IMR-90 (cell line): ENCODE measurements at regions not wholly inside any gene's neighbourhood (a gene's known extent, or its start where the extent isn't known, plus 50 kb on each side); places are given as distances from the start of the nearest gene placed in this dataset.

Experiments used
- ATAC-seq: fragments of 200-7000 bp; cut with Tn5 transposase; 2 replicates; pipeline ENCODE4 v1.9.1; 2020; ENCODE audit warnings: low read depth, mild to moderate bottlenecking, moderate library complexity
- BruUV-seq: library from RNA; stranded (reverse); fragments of 400-500 nt; replicated peaks from 2 replicates; lab custom pipeline; 2021; lab: Mats Ljungman, UMichigan
- CTCF ChIA-PET: fragments of 300-600 bp; formaldehyde crosslinking; extraction: SDS; loops from one replicate; lab custom pipeline; 2021; ENCODE audit warnings: antibody characterized with exemption; lab: Yijun Ruan, JAX
- POLR2A ChIA-PET: fragments of 300-600 bp; sonication (Branson Sonifier 250); formaldehyde crosslinking; loops from one replicate; lab custom pipeline; 2022; ENCODE audit warnings: antibody characterized with exemption; ENCODE audit not compliant: unreplicated experiment; lab: Charles Lee
- DNase-seq: peaks from one replicate; pipeline ENCODE4 v3.0.0; 2013
- H2AFZ ChIP-seq: replicated peaks from 2 replicates; pipeline ENCODE3; 2013; ENCODE audit warnings: low read length, mild to moderate bottlenecking; ENCODE audit not compliant: poor library complexity
- H2AK5ac ChIP-seq: 2 replicates; pipeline ENCODE4 v1.6.1; 2013; ENCODE audit warnings: low read depth, low read length, inconsistent platforms
- H2AK9ac ChIP-seq: replicated peaks from 2 replicates; pipeline ENCODE3; 2013; ENCODE audit warnings: mild to moderate bottlenecking, low read depth, low read length, moderate library complexity; ENCODE audit not compliant: poor library complexity
- H2BK120ac ChIP-seq: 2 replicates; pipeline ENCODE4 v1.6.1; 2013; ENCODE audit warnings: low read depth, low read length, inconsistent platforms
- H2BK15ac ChIP-seq: 3 replicates; pipeline ENCODE4 v1.6.1; 2013; ENCODE audit warnings: low read depth, low read length, inconsistent platforms
- H2BK20ac ChIP-seq: 2 replicates; pipeline ENCODE4 v1.6.1; 2013; ENCODE audit warnings: low read depth, mild to moderate bottlenecking, inconsistent platforms, low read length, moderate library complexity
- H2BK5ac ChIP-seq: 2 replicates; pipeline ENCODE4 v1.6.1; 2013; ENCODE audit warnings: mild to moderate bottlenecking, low read depth, low read length, inconsistent platforms; ENCODE audit not compliant: poor library complexity, severe bottlenecking
- H3K14ac ChIP-seq: replicated peaks from 2 replicates; pipeline ENCODE4 v1.6.1; 2013; ENCODE audit warnings: low read depth, low read length, inconsistent platforms
- H3K18ac ChIP-seq: 2 replicates; pipeline ENCODE4 v1.6.1; 2013; ENCODE audit warnings: low read depth, low read length, control low read depth
- H3K23ac ChIP-seq: 2 replicates; pipeline ENCODE4 v1.6.1; 2013; ENCODE audit warnings: low read depth, low read length, inconsistent platforms
- H3K27ac ChIP-seq: 2 replicates; pipeline ENCODE4 v1.5.1; 2013; ENCODE audit warnings: mild to moderate bottlenecking, control low read depth, low read length; ENCODE audit not compliant: insufficient read depth
- H3K27me3 ChIP-seq: 2 replicates; pipeline ENCODE4 v1.6.1; 2013; ENCODE audit warnings: low read length; ENCODE audit not compliant: control insufficient read depth, insufficient read depth
- H3K36me3 ChIP-seq: 2 replicates; pipeline ENCODE4 v1.6.1; 2013; ENCODE audit warnings: low read length, mixed read lengths; ENCODE audit not compliant: control insufficient read depth, insufficient read depth
- H3K4ac ChIP-seq: 2 replicates; pipeline ENCODE4 v1.6.1; 2013; ENCODE audit warnings: low read depth, low read length, inconsistent platforms
- H3K4me1 ChIP-seq: 2 replicates; pipeline ENCODE4 v1.6.1; 2013; ENCODE audit warnings: low read length, mixed read lengths; ENCODE audit not compliant: control insufficient read depth, insufficient read depth
- H3K4me2 ChIP-seq: 2 replicates; pipeline ENCODE4 v1.6.1; 2013; ENCODE audit warnings: low read depth, mild to moderate bottlenecking, control low read depth, low read length, moderate library complexity
- H3K4me3 ChIP-seq: 2 replicates; pipeline ENCODE4 v1.5.1; 2013; ENCODE audit warnings: low read depth, mild to moderate bottlenecking, control low read depth, low read length, moderate library complexity; ENCODE audit not compliant: insufficient read depth
- H3K56ac ChIP-seq: 2 replicates; pipeline ENCODE4 v1.6.1; 2013; ENCODE audit warnings: low read length, inconsistent platforms; ENCODE audit not compliant: insufficient read depth; ENCODE audit errors: extremely low read depth
- H3K79me1 ChIP-seq, 2 experiments: 2 replicates each; pipeline ENCODE4 v1.6.1; 2013; ENCODE audit warnings: low read length in 2 of 2, inconsistent platforms in 1 of 2, low read depth in 1 of 2
- H3K9ac ChIP-seq: 2 replicates; pipeline ENCODE4 v1.6.1; 2013; ENCODE audit warnings: low read depth, low read length, control low read depth
- H3K9me1 ChIP-seq: 2 replicates; pipeline ENCODE4 v1.6.1; 2013; ENCODE audit warnings: low read length, inconsistent platforms; ENCODE audit not compliant: insufficient read depth
- H3K9me3 ChIP-seq: 2 replicates; pipeline ENCODE4 v1.6.1; 2013; ENCODE audit warnings: low read length; ENCODE audit not compliant: control insufficient read depth, insufficient read depth
- H4K20me1 ChIP-seq: 2 replicates; pipeline ENCODE4 v1.6.1; 2013; ENCODE audit warnings: low read length, inconsistent platforms; ENCODE audit not compliant: insufficient read depth
- H4K5ac ChIP-seq: 2 replicates; pipeline ENCODE4 v1.6.1; 2013; ENCODE audit warnings: mild to moderate bottlenecking, low read depth, low read length, control low read depth
- H4K8ac ChIP-seq, 2 experiments: 2 replicates each; pipeline ENCODE4 v1.6.1; 2013; ENCODE audit warnings: low read depth in 2 of 2, low read length in 2 of 2, control low read depth in 1 of 2, inconsistent platforms in 1 of 2
- H4K91ac ChIP-seq: 2 replicates; pipeline ENCODE4 v1.6.1; 2013; ENCODE audit warnings: low read depth, low read length, inconsistent platforms; ENCODE audit not compliant: insufficient read depth
- BHLHE40 ChIP-seq: fragments of 150-350 bp; IDR thresholded peaks from 2 replicates; pipeline ENCODE4 v1.6.1; 2016; ENCODE audit warnings: mild to moderate bottlenecking, low read depth, low read length
- CTCF ChIP-seq: conservative IDR thresholded peaks from 2 replicates; pipeline ENCODE4 v1.5.1; 2012; ENCODE audit warnings: mild to moderate bottlenecking, low read depth, low read length, improper control_type of control experiment
- MAFK ChIP-seq: IDR thresholded peaks from 2 replicates; pipeline ENCODE4 v1.6.1; 2012; ENCODE audit warnings: low read depth, low read length, improper control_type of control experiment
- MXI1 ChIP-seq: IDR thresholded peaks from 2 replicates; pipeline ENCODE4 v1.6.1; 2012; ENCODE audit warnings: low read depth, mild to moderate bottlenecking, low read length, moderate library complexity, borderline replicate concordance
- NFE2L2 ChIP-seq: fragments of 150-350 bp; IDR thresholded peaks from 2 replicates; pipeline ENCODE4 v1.6.1; 2016; ENCODE audit warnings: low read depth, mild to moderate bottlenecking, low read length
- SMC3 ChIP-seq: fragments of 150-350 bp; IDR thresholded peaks from 2 replicates; pipeline ENCODE4 v1.6.1; 2016; ENCODE audit warnings: low read depth, mild to moderate bottlenecking, antibody characterized with exemption, low read length, moderate library complexity
- USF2 ChIP-seq: fragments of 150-350 bp; IDR thresholded peaks from 2 replicates; pipeline ENCODE4 v1.6.1; 2017; ENCODE audit warnings: mild to moderate bottlenecking, antibody characterized with exemption, low read length, low read depth
- WGBS, 2 experiments: methylation state at CpG; one replicate each; pipeline versions ENCODE4 v1.1.5 to v1.1.7; 2013; ENCODE audit warnings: missing lambda C conversion rate in 2 of 2; ENCODE audit not compliant: insufficient read length in 1 of 2; ENCODE audit errors: extremely low coverage in 2 of 2; 5-methylcytosine and 5-hydroxymethylcytosine counted together
- dilution Hi-C: fragments of 300-500 bp; cut with HindIII; formaldehyde crosslinking; loops from one replicate; pipeline ENCODE4 v1.14.3; 2018; ENCODE audit warnings: low sequenced_read_pairs; ENCODE audit not compliant: unreplicated experiment
- in situ Hi-C: fragments of 300-500 bp; cut with MboI; formaldehyde crosslinking; loops from 3 replicates; pipeline ENCODE4 v1.14.3; 2019; ENCODE audit warnings: low sequenced_read_pairs, inconsistent platforms, mixed read lengths
- intact Hi-C: fragments of 100-400 bp; cut with micrococcal nuclease; formaldehyde crosslinking; loops from 2 replicates; pipeline ENCODE4 v1.10.0; 2022

DNA sequence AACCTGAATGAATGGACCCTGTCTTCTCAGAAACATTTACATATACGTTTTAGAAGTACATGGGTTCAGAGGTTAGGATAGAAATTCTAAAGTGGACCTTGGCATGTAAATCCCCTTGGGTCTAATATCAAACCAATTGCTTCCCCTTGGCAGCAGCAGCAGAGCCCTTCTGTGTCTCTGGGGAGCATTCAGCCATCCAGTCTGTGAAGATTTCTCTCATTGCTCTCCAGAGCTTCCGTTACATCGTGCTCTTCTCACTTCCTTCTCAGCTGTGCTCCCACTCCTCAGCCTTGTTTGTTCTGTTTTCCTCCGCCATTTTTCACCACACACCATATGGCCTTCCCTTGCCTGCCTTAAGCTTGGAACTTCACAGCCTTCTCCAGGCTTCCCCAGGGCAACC is 61.5 kb upstream of the ATP1B1 start:
- H2BK5ac ChIP-seq: no peak overlapping the region
- H3K27me3 ChIP-seq: no peaks in the 10 kb centered on the region
- H3K27ac ChIP-seq: no peak overlapping the region
- no peak for ATAC-seq
- no peak overlapping the region for H3K56ac ChIP-seq
- H3K79me1 ChIP-seq: no peaks in the 10 kb centered on the region
- intact Hi-C loops (no loop called here), in situ Hi-C loops (no loop called here), dilution Hi-C loops (no loop called here)
- H3K4ac ChIP-seq: no peak overlapping the region
- H3K36me3 ChIP-seq: no peaks in the 10 kb centered on the region
- H3K23ac ChIP-seq: no peak overlapping the region
- ChIA-PET POLR2A (no interaction called here), CTCF (no interaction called here)
- H2AFZ ChIP-seq: no peak overlapping the region
- no peak overlapping the region for H3K9ac ChIP-seq
- H2BK120ac ChIP-seq: no peak overlapping the region
- BruUV-seq: no TSS peak
- no peak overlapping the region for H2AK9ac ChIP-seq
- H2BK15ac ChIP-seq: no peak overlapping the region
- WGBS, 2 experiments: 82% methylated on average over 3 of the region's 4 CpGs; no CpG with 5 or more reads in 1 of the 2 experiments
- H3K4me3 ChIP-seq: no peak overlapping the region
- H4K20me1 ChIP-seq: no peaks in the 10 kb centered on the region
- no peak overlapping the region for H2AK5ac ChIP-seq
- no peak overlapping the region for H3K18ac ChIP-seq
- no peak overlapping the region for H4K91ac ChIP-seq
- no peaks in the 10 kb centered on the region for H3K9me1 ChIP-seq
- TF ChIP-seq MXI1 (no peak), NFE2L2 (no peak), CTCF (no peak), MAFK (no peak), SMC3 (no peak), BHLHE40 (no peak), USF2 (no peak)
- H3K4me1 ChIP-seq: no peaks in the 10 kb centered on the region
- no peak overlapping the region for H4K5ac ChIP-seq
- H4K8ac ChIP-seq: no peak overlapping the region
- no peak overlapping the region for H2BK20ac ChIP-seq
- H3K14ac ChIP-seq: no peak overlapping the region
- no peak for DNase-seq
- no peak overlapping the region for H3K4me2 ChIP-seq
- H3K9me3 ChIP-seq: no peaks in the 10 kb centered on the region
